A204.1 (cell line): ENCODE measurements at regions not wholly inside any gene's neighbourhood (a gene's known extent, or its start where the extent isn't known, plus 50 kb on each side); places are given as distances from the start of the nearest gene placed in this dataset.

Experiments used
- FAIRE-seq: peaks from 2 replicates; lab custom pipeline; 2012; peaks lifted over from hg19 to GRCh38; lab: Jason Lieb, UNC

GRCh38 chr15:72965671-72966070 lies 86.6 kb upstream of the NEO1 start:
- no peak for FAIRE-seq

GRCh38 chr15:72964542-72964941 lies 87.7 kb upstream of the NEO1 start:
- no peak for FAIRE-seq

GRCh38 chr15:72964135-72964534 lies 88.1 kb upstream of the NEO1 start:
- no peak for FAIRE-seq

GRCh38 chr15:72962054-72962702 lies 90.1 kb upstream of the NEO1 start:
- no peak for FAIRE-seq

GRCh38 chr15:72961346-72961745 lies 90.9 kb upstream of the NEO1 start:
- no peak for FAIRE-seq

DNA sequence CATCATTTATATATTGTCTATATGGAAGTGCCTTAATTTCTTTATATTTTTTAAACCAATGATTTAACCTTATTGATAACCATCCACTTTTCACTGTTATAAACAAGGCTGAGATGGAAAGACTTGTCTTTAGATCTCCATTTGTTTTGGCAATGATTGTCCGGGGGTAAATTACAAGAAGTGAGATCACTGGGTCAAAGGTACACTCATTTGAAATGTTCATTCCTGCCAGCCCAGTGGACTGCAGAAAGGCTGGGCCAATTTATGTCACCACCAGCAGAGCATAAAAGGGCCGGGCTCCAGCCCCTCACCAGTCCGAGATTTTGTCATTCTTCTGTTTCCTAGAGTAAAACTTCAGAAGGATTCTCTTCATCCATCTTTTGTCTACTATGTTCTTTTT lies 93.6 kb upstream of the NEO1 start:
- FAIRE-seq: no peak

GRCh38 chr15:72953306-72953705 lies 99.0 kb upstream of the NEO1 start:
- no peak for FAIRE-seq

DNA sequence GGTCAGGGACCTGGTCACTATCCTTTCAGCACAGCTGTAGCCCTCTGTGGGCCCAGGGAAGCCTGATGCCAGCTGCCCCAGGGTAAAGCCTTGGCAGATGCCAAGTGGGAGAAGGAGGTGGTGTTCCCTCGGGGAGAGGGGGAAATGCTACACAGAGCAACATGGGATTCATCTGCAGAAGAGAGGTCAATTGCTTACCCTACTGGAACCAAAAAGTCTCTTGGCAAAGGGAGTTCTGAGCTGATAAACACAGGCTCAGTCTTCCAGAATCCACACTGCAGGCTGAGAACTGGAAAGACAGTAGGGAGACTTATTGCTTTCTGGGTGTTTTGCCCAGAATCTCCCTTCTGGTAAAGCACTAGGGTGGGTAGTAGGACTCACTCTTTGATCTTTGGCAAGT lies 100.1 kb upstream of the NEO1 start:
- FAIRE-seq: no peak

GRCh38 chr15:72948662-72949061 lies 103.6 kb upstream of the NEO1 start:
- no peak for FAIRE-seq

- no peak for FAIRE-seq
These were observed 104.6 kb upstream of the NEO1 start for GRCh38 chr15:72947709-72948108.

- no peak for FAIRE-seq
These were observed 107.7 kb upstream of the NEO1 start for GRCh38 chr15:72944565-72944964.

- no peak for FAIRE-seq
These were observed 112.0 kb upstream of the NEO1 start for GRCh38 chr15:72940229-72940622.

GRCh38 chr15:72939514-72940228 lies 112.6 kb upstream of the NEO1 start:
- FAIRE-seq: no peak

DNA sequence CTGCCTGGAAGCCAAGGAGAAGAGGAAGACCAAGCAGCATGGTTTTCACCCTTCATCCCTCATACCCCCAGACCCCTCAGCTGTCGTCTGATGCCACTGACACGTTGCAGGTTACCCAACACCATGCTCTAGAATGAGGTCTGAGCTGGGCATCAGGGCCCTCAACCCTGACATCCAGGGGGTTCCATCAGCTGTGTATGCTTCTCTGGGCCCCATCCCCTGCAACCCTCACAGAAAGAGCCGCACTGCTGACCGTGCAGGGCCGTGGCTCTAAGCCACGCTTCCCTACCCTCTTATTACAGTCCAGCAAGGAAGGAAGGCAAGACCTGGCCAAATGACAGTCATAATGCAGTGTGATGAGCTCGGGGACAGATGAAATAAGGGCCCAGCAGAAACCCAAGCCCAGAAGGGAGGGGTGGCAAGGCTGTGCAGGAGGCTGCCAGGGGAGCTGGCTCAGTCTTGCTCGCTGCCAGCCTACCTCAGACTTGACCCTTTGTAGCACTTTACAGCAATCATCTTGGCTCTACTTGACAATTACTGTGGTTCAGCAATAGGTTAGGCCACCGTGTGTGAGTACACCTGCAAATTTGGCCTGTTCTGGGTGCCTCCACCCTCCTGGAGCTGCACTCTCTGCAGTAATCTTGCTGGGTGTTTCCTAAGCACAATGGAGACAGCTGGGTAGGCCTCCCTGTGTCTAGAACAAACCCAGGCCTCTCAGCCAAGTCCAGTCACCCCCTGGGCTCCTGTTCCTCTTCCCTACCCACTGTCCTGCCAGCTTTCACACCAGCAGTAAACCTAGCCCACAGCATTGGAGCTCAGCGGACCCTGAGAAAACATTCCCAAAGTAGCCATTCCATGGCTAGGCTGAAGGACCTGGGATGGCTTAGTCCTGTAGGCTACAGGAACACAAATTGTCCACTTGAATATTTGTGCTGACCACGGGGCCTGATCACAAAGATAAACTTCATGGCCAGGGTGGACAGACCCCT lies 115.3 kb upstream of the NEO1 start:
- no peak for FAIRE-seq

- no peak for FAIRE-seq
These were observed 116.0 kb upstream of the NEO1 start for GRCh38 chr15:72936237-72936636.

GRCh38 chr15:72935521-72935920 lies 116.7 kb upstream of the NEO1 start:
- no peak for FAIRE-seq

DNA sequence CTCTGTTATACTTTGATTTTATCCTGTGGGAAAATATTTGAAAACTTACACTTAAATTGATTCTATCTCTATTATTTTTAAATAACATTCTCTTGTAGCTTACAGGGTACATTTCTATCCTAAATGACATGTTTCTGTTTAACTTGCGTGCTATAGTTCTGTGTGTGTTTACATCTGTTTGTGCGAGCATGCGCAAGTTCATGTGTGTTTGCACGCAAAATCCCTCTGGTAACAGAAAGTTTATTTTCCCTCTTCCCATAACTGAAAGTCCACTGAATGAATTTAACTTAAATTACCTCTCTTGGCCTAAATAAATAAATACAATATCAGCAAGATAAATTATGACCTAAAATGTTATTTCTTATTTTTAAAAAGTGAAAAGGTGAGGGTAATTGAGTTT lies 117.3 kb upstream of the NEO1 start:
- FAIRE-seq: no peak

DNA sequence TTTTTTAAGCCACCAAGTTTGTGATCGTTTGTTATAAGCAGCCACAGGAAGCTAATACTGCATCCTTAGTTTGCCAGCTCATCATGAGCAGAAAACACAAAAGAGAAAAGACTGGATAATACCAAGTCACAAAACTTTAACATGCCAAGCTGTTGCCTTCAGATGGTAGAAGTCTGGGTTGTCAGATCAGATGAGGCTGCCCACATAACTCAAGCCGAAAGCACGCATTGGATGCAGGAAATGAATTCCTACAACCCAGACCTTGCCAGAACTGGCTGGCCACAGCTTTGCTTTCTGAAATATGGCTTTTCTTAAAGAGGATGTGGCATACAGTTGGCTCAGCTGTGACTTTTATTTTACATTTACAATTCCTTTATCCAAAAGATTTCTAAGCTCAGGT lies 118.3 kb upstream of the NEO1 start:
- FAIRE-seq: no peak

DNA sequence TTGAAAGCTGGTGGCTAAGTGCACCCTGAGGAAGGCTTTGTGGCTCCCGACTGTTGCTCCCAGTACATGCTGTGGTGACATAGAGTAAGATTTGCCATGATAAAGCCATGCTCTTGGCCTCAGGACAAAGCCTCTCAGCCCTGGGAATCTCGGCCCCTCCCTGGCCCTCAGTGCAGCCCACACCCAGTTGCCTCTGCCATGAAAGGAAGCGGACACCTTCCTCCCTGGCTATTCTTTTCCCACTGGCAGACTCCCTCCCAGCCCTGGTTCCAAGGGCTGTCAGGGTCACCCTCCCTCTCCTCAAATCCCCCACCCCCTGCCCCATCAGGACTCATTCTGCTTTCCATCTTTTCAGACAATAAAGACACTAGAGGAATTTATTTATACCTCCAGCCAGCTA lies 119.8 kb upstream of the NEO1 start:
- no peak for FAIRE-seq

- FAIRE-seq: no peak
These were observed 124.8 kb upstream of the NEO1 start for GRCh38 chr15:72927451-72927850.

DNA sequence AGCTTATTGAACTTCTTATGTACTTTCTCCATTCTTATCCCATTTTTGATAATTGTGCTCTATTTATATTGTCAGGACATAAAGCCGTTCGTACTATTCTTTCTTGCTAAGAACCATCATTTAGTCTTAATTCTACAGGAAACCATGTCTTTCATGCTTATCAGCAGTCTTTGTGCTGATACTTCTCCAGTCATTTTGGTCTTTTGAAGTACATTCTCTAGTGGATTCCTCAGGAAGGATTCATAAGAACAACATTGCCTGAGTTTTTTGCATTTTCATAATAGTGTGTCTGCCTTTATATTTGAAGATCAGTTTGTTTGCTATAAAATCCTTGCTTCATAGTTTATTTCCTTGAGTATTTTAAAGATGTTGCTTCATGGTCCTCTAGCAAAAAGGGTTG lies 126.6 kb upstream of the NEO1 start:
- FAIRE-seq: no peak

DNA sequence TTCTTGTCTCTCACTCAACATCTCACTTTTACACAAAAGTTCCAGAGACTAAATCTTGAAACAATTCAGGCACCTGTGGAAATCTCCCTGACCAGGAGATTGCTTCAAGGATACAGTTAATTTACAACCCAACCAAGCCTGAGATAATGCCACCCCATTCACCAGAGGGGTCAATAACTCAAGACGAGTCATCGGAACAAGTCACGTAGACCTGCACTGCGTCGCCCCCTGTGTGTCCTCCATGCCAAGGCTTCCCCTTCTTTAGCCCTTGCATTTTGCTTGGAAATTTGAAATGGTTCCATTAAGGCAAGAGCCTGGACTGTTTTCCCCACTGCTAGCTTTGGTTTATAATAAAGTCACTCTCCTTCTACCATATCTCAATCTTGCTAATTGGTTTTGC lies 129.0 kb upstream of the NEO1 start:
- no peak for FAIRE-seq

- FAIRE-seq: no peak
These were observed 131.7 kb upstream of the NEO1 start for GRCh38 chr15:72920551-72920950.
